ENCODE measurements at regions not wholly inside any gene's neighbourhood (a gene's known extent, or its start where the extent isn't known, plus 50 kb on each side); places are given as distances from the start of the nearest gene placed in this dataset.
A peak's percentile ranks its signal among the peaks of the same experiment; 100 is the strongest.

DNA sequence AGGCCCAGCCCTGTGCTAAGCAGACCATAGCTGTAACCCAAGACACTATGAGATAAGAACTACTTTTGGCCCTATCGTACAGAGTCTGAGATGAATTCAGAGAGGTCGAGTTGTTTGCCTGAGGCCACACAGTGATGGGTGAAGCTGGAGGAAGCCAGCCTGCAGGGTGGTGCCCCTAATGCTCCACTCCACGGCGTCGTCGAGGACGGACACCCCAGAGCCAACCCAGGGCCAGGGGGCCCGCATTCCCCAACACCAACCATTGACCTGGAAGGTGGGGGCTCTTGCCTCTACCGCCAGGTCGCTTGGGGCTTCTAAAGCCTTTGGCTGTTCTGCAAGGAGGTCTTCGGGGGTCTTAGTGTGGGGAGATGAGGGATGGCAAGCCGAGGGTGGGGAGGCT lies 84.1 kb downstream of the IRF8 start:
- no peaks in the 10 kb centered on the region for H3K9me3 ChIP-seq (replicated peaks; ENCODE audit: control insufficient read depth, low read depth, low read length)
- no peak overlapping the region for H3K4me3 ChIP-seq (ENCODE audit: low read length)
- 85% methylated on average over 10 of the region's 12 CpGs for WGBS (ENCODE audit: insufficient coverage)
- H3K4me1 ChIP-seq (ENCODE audit: control insufficient read depth, insufficient read depth, low read length) = peaks cover 20% of the 10 kb centered on the region
- no peak overlapping the region for H3K27ac ChIP-seq (ENCODE audit: low read length)
- no peak for DNase-seq
- H3K27me3 ChIP-seq (ENCODE audit: control insufficient read depth, insufficient read depth, low read length) = peaks cover 18% of the 10 kb centered on the region
- H3K36me3 ChIP-seq (ENCODE audit: control insufficient read depth, insufficient read depth, low read length) = no peaks in the 10 kb centered on the region

GRCh38 chr16:85983606-85984230 lies 84.8 kb downstream of the IRF8 start:
- no peaks in the 10 kb centered on the region for H3K36me3 ChIP-seq (ENCODE audit: control insufficient read depth, insufficient read depth, low read length)
- no peak overlapping the region for H3K4me3 ChIP-seq (ENCODE audit: low read length)
- 71% methylated on average over 15 of the region's 20 CpGs for WGBS (ENCODE audit: insufficient coverage)
- peaks cover 23% of the 10 kb centered on the region for H3K27me3 ChIP-seq (ENCODE audit: control insufficient read depth, insufficient read depth, low read length)
- no peaks in the 10 kb centered on the region for H3K9me3 ChIP-seq (replicated peaks; ENCODE audit: control insufficient read depth, low read depth, low read length)
- H3K27ac ChIP-seq (ENCODE audit: low read length) = no peak overlapping the region
- H3K4me1 ChIP-seq (ENCODE audit: control insufficient read depth, insufficient read depth, low read length) = peaks cover 20% of the 10 kb centered on the region
- DNase-seq = no peak

GRCh38 chr16:85984231-85984880 lies 85.4 kb downstream of the IRF8 start:
- H3K4me1 ChIP-seq (ENCODE audit: control insufficient read depth, insufficient read depth, low read length) = peaks cover 20% of the 10 kb centered on the region
- H3K27me3 ChIP-seq (ENCODE audit: control insufficient read depth, insufficient read depth, low read length) = peaks cover 27% of the 10 kb centered on the region
- H3K36me3 ChIP-seq (ENCODE audit: control insufficient read depth, insufficient read depth, low read length) = no peaks in the 10 kb centered on the region
- no peak overlapping the region for H3K4me3 ChIP-seq (ENCODE audit: low read length)
- no peaks in the 10 kb centered on the region for H3K9me3 ChIP-seq (replicated peaks; ENCODE audit: control insufficient read depth, low read depth, low read length)
- no peak for DNase-seq
- no peak overlapping the region for H3K27ac ChIP-seq (ENCODE audit: low read length)
- WGBS (ENCODE audit: insufficient coverage) = 87% methylated on average over 11 of the region's 14 CpGs

GRCh38 chr16:85984947-85985451 lies 86.0 kb downstream of the IRF8 start:
- DNase-seq = peak; percentile 79

GRCh38 chr16:85986931-85987749 lies 88.2 kb downstream of the IRF8 start:
- Histone ChIP-seq H3K4me3 (ENCODE audit: low read length) (no peak overlapping the region), H3K9me3 (replicated peaks; ENCODE audit: control insufficient read depth, low read depth, low read length) (no peaks in the 10 kb centered on the region), H3K36me3 (ENCODE audit: control insufficient read depth, insufficient read depth, low read length) (no peaks in the 10 kb centered on the region), H3K27ac (ENCODE audit: low read length) (no peak overlapping the region), H3K4me1 (ENCODE audit: control insufficient read depth, insufficient read depth, low read length) (peaks cover 20% of the 10 kb centered on the region), H3K27me3 (ENCODE audit: control insufficient read depth, insufficient read depth, low read length) (peaks cover 48% of the 10 kb centered on the region)
- peak; percentile 17 for DNase-seq
- WGBS (ENCODE audit: insufficient coverage) = 70% methylated on average over 4 of the region's 12 CpGs

More at GRCh38 chr16:85984947-85985451, 86.0 kb downstream of the IRF8 start:
- Histone ChIP-seq H3K27ac (ENCODE audit: low read length) (no peak overlapping the region), H3K4me3 (ENCODE audit: low read length) (no peak overlapping the region), H3K4me1 (ENCODE audit: control insufficient read depth, insufficient read depth, low read length) (peaks cover 20% of the 10 kb centered on the region), H3K36me3 (ENCODE audit: control insufficient read depth, insufficient read depth, low read length) (no peaks in the 10 kb centered on the region), H3K27me3 (ENCODE audit: control insufficient read depth, insufficient read depth, low read length) (peaks cover 31% of the 10 kb centered on the region), H3K9me3 (replicated peaks; ENCODE audit: control insufficient read depth, low read depth, low read length) (no peaks in the 10 kb centered on the region)
- 29% methylated on average over 13 of the region's 20 CpGs for WGBS (ENCODE audit: insufficient coverage)

DNA sequence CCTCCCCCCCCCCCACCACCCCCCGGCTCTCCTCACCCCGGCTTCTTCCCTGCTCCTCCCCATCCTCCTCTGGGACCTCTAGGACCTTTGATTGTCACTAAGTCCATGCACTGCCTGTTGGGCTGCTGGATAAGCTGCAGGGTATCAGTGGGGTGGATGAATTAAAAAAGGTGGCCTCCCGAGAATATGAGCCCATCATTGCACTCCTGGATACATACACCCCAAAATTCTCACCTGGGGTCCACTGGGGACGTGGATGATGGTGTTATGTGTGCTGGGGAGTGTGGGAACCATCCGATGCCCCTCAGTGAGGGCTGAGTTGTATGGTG lies 88.8 kb downstream of the IRF8 start:
- peaks cover 17% of the 10 kb centered on the region for H3K4me1 ChIP-seq (ENCODE audit: control insufficient read depth, insufficient read depth, low read length)
- DNase-seq = no peak
- no peaks in the 10 kb centered on the region for H3K9me3 ChIP-seq (replicated peaks; ENCODE audit: control insufficient read depth, low read depth, low read length)
- H3K4me3 ChIP-seq (ENCODE audit: low read length) = no peak overlapping the region
- WGBS (ENCODE audit: insufficient coverage) = no CpG with 5 or more reads among the region's 5 CpGs
- H3K27me3 ChIP-seq (ENCODE audit: control insufficient read depth, insufficient read depth, low read length) = peaks cover 54% of the 10 kb centered on the region
- H3K36me3 ChIP-seq (ENCODE audit: control insufficient read depth, insufficient read depth, low read length) = no peaks in the 10 kb centered on the region
- H3K27ac ChIP-seq (ENCODE audit: low read length) = no peak overlapping the region

GRCh38 chr16:85988306-85988705 lies 89.3 kb downstream of the IRF8 start:
- Histone ChIP-seq H3K4me3 (ENCODE audit: low read length) (no peak overlapping the region), H3K27ac (ENCODE audit: low read length) (no peak overlapping the region), H3K9me3 (replicated peaks; ENCODE audit: control insufficient read depth, low read depth, low read length) (no peaks in the 10 kb centered on the region), H3K27me3 (ENCODE audit: control insufficient read depth, insufficient read depth, low read length) (peaks cover 54% of the 10 kb centered on the region), H3K36me3 (ENCODE audit: control insufficient read depth, insufficient read depth, low read length) (no peaks in the 10 kb centered on the region), H3K4me1 (ENCODE audit: control insufficient read depth, insufficient read depth, low read length) (peaks cover 13% of the 10 kb centered on the region)
- DNase-seq = no peak
- 50% methylated on average over 1 of the region's 5 CpGs for WGBS (ENCODE audit: insufficient coverage)

- WGBS (ENCODE audit: insufficient coverage) = 77% methylated on average over 11 of the region's 13 CpGs
- peaks cover 54% of the 10 kb centered on the region for H3K27me3 ChIP-seq (ENCODE audit: control insufficient read depth, insufficient read depth, low read length)
- no peaks in the 10 kb centered on the region for H3K9me3 ChIP-seq (replicated peaks; ENCODE audit: control insufficient read depth, low read depth, low read length)
These were observed 89.9 kb downstream of the IRF8 start for GRCh38 chr16:85988723-85989313.

DNA sequence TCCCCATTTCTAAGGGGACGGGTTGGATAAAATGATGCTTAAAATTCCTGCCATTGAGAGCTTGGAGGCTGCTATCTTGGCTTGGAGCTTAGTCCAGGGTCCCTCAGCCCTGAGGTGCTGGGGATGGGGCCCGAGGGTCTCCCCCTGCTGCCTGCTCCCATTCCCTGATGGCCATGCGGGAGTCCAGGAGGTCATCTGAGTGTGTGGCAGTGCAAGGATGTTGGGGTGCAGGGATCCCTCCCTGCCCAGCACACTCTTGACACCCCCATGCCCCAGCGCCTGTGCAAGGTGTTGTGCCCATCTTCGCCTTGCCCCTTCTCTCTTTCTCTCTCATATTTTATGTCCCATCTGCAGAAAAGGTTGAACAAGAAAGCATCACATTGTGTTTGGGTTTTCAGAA lies 90.4 kb downstream of the IRF8 start:
- Histone ChIP-seq H3K4me3 (ENCODE audit: low read length) (no peak overlapping the region), H3K4me1 (ENCODE audit: control insufficient read depth, insufficient read depth, low read length) (peaks cover 13% of the 10 kb centered on the region), H3K27me3 (ENCODE audit: control insufficient read depth, insufficient read depth, low read length) (peaks cover 51% of the 10 kb centered on the region), H3K27ac (ENCODE audit: low read length) (no peak overlapping the region), H3K36me3 (ENCODE audit: control insufficient read depth, insufficient read depth, low read length) (no peaks in the 10 kb centered on the region), H3K9me3 (replicated peaks; ENCODE audit: control insufficient read depth, low read depth, low read length) (no peaks in the 10 kb centered on the region)
- no peak for DNase-seq
- WGBS (ENCODE audit: insufficient coverage) = 86% methylated on average over 1 of the region's 5 CpGs

More at GRCh38 chr16:85988723-85989313, 89.9 kb downstream of the IRF8 start:
- H3K27ac ChIP-seq (ENCODE audit: low read length) = no peak overlapping the region
- H3K4me1 ChIP-seq (ENCODE audit: control insufficient read depth, insufficient read depth, low read length) = peaks cover 13% of the 10 kb centered on the region
- H3K4me3 ChIP-seq (ENCODE audit: low read length) = no peak overlapping the region
- no peaks in the 10 kb centered on the region for H3K36me3 ChIP-seq (ENCODE audit: control insufficient read depth, insufficient read depth, low read length)
- DNase-seq = no peak

Data from muscle of leg (tissue), 3 donors.